Liver (tissue), 3 donors: ENCODE measurements at regions not wholly inside any gene's neighbourhood (a gene's known extent, or its start where the extent isn't known, plus 50 kb on each side); places are given as distances from the start of the nearest gene placed in this dataset.

ENCODE experiments used
- CTCF ChIP-seq: fragments of 150-350 bp; IDR thresholded peaks from 2 replicates; pipeline ENCODE4 v1.5.1; 2017; ENCODE audit warnings: improper control_type of control experiment, low read depth, low read length; ENCODE audit not compliant: missing input control
- SP1 ChIP-seq: IDR thresholded peaks from 2 replicates; pipeline ENCODE4 v1.6.1; 2018; ENCODE audit warnings: antibody characterized with exemption, mild to moderate bottlenecking
- donor health status: healthy.
- donor health status: healthy.

- no peak for TF ChIP-seq SP1
- TF ChIP-seq CTCF, result no peak
These were observed 314.8 kb downstream of the CDC5L start for GRCh38 chr6:44702292-44702691.
